ENCODE measurements at regions not wholly inside any gene's neighbourhood (a gene's known extent, or its start where the extent isn't known, plus 50 kb on each side); places are given as distances from the start of the nearest gene placed in this dataset.

DNA sequence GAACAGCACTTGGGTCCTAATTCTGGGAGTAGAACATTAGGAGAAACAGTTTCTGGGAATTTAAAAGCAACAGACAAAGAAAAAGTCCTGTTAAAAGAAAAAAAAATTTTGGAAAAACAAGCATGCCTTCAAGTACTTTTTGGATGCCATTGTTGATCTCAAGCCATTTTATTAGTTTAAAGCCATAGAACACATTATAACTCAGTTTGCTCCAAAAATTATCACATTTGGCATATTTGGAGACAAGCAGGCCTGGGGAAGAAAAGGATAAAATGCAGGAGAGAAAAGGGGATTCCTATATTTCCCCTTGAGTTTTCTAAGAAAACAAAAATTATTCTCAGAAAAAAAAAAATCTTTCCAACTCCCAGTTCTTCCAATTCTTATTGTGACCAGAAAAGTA is 146.8 kb downstream of the TENT5C start:
- TF ChIP-seq POLR2AphosphoS5 (IDR thresholded peaks at IDR 0.05) (no peak), POLR2A (IDR thresholded peaks at IDR 0.05; ENCODE audit: low read depth) (no peak)
- TF ChIP-seq, protein P1, sequence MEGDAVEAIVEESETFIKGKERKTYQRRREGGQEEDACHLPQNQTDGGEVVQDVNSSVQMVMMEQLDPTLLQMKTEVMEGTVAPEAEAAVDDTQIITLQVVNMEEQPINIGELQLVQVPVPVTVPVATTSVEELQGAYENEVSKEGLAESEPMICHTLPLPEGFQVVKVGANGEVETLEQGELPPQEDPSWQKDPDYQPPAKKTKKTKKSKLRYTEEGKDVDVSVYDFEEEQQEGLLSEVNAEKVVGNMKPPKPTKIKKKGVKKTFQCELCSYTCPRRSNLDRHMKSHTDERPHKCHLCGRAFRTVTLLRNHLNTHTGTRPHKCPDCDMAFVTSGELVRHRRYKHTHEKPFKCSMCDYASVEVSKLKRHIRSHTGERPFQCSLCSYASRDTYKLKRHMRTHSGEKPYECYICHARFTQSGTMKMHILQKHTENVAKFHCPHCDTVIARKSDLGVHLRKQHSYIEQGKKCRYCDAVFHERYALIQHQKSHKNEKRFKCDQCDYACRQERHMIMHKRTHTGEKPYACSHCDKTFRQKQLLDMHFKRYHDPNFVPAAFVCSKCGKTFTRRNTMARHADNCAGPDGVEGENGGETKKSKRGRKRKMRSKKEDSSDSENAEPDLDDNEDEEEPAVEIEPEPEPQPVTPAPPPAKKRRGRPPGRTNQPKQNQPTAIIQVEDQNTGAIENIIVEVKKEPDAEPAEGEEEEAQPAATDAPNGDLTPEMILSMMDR (IDR thresholded peaks at IDR 0.05): no peak

All from esophagus muscularis mucosa (tissue), 3 donors.